ENCODE measurements at regions not wholly inside any gene's neighbourhood (a gene's known extent, or its start where the extent isn't known, plus 50 kb on each side); places are given as distances from the start of the nearest gene placed in this dataset.

- no peak for DNase-seq (ENCODE audit: low read depth in 4 of 4, low spot score in 2 of 4)
These were observed 68.4 kb upstream of the DLK1 start for GRCh38 chr14:100658181-100658886.

- DNase-seq (ENCODE audit: low read depth in 4 of 4, low spot score in 2 of 4): no peak
These were observed 67.2 kb upstream of the DLK1 start for GRCh38 chr14:100659345-100660001.

- no peak for DNase-seq (ENCODE audit: low read depth in 4 of 4, low spot score in 2 of 4)
These were observed 66.2 kb upstream of the DLK1 start for GRCh38 chr14:100660498-100660881.

- DNase-seq (ENCODE audit: low read depth in 4 of 4, low spot score in 2 of 4): no peak
These were observed 65.6 kb upstream of the DLK1 start for GRCh38 chr14:100660882-100661635.

- peak in 2 of 4 donors; percentile 60 to 70 for DNase-seq (ENCODE audit: low read depth in 4 of 4, low spot score in 2 of 4)
These were observed 63.6 kb upstream of the DLK1 start for GRCh38 chr14:100662879-100663760.

- DNase-seq (ENCODE audit: low read depth in 4 of 4, low spot score in 2 of 4): no peak
These were observed 63.0 kb upstream of the DLK1 start for GRCh38 chr14:100663761-100664052.

- no peak for DNase-seq (ENCODE audit: low read depth in 4 of 4, low spot score in 2 of 4)
These were observed 62.5 kb upstream of the DLK1 start for GRCh38 chr14:100664231-100664630.

- DNase-seq (ENCODE audit: low read depth in 4 of 4, low spot score in 2 of 4): no peak
These were observed 61.7 kb upstream of the DLK1 start for GRCh38 chr14:100664841-100665510.

GRCh38 chr14:100665511-100666032, 61.1 kb upstream of the DLK1 start:
- DNase-seq (ENCODE audit: low read depth in 4 of 4, low spot score in 2 of 4): no peak

- no peak for DNase-seq (ENCODE audit: low read depth in 4 of 4, low spot score in 2 of 4)
These were observed 60.3 kb upstream of the DLK1 start for GRCh38 chr14:100666403-100666802.

- no peak for DNase-seq (ENCODE audit: low read depth in 4 of 4, low spot score in 2 of 4)
These were observed 59.8 kb upstream of the DLK1 start for GRCh38 chr14:100666851-100667250.

GRCh38 chr14:100667656-100668055, 59.0 kb upstream of the DLK1 start:
- DNase-seq (ENCODE audit: low read depth in 4 of 4, low spot score in 2 of 4): no peak

- DNase-seq (ENCODE audit: low read depth in 4 of 4, low spot score in 2 of 4): no peak
These were observed 58.3 kb upstream of the DLK1 start for GRCh38 chr14:100668352-100668751.

GRCh38 chr14:100669011-100669412, 57.7 kb upstream of the DLK1 start:
- DNase-seq (ENCODE audit: low read depth in 4 of 4, low spot score in 2 of 4): no peak

GRCh38 chr14:100669468-100669867, 57.2 kb upstream of the DLK1 start:
- no peak for DNase-seq (ENCODE audit: low read depth in 4 of 4, low spot score in 2 of 4)

- no peak for DNase-seq (ENCODE audit: low read depth in 4 of 4, low spot score in 2 of 4)
These were observed 56.5 kb upstream of the DLK1 start for GRCh38 chr14:100670017-100670752.

GRCh38 chr14:100670753-100671049, 56.0 kb upstream of the DLK1 start:
- no peak for DNase-seq (ENCODE audit: low read depth in 4 of 4, low spot score in 2 of 4)

GRCh38 chr14:100671386-100671901, 55.2 kb upstream of the DLK1 start:
- DNase-seq (ENCODE audit: low read depth in 4 of 4, low spot score in 2 of 4): no peak

- DNase-seq (ENCODE audit: low read depth in 4 of 4, low spot score in 2 of 4): no peak
These were observed 54.8 kb upstream of the DLK1 start for GRCh38 chr14:100671906-100672305.

Data from left renal cortex interstitium (tissue), 4 donors.